ENCODE measurements at regions not wholly inside any gene's neighbourhood (a gene's known extent, or its start where the extent isn't known, plus 50 kb on each side); places are given as distances from the start of the nearest gene placed in this dataset.

- Histone ChIP-seq H3K27me3 (ENCODE audit: insufficient read depth, poor library complexity, severe bottlenecking) (no peaks in the 10 kb centered on the region), H3K27ac (ENCODE audit: poor library complexity, severe bottlenecking) (no peak overlapping the region), H3K9me3 (ENCODE audit: severe bottlenecking) (peaks cover 2% of the 10 kb centered on the region), H3K4me3 (ENCODE audit: severe bottlenecking) (no peak overlapping the region), H3K4me1 (ENCODE audit: insufficient read depth, poor library complexity, severe bottlenecking) (no peaks in the 10 kb centered on the region), H3K36me3 (ENCODE audit: low read depth) (no peaks in the 10 kb centered on the region)
- ATAC-seq (ENCODE audit: low read depth) (no peak), DNase-seq (ENCODE audit: low spot score) (no peak)
- no peak for TF ChIP-seq CTCF (IDR thresholded peaks at IDR 0.05; ENCODE audit: poor library complexity, severe bottlenecking)
These were observed 147.2 kb downstream of the TRIB2 start for GRCh38 chr2:12863937-12864336.

DNA sequence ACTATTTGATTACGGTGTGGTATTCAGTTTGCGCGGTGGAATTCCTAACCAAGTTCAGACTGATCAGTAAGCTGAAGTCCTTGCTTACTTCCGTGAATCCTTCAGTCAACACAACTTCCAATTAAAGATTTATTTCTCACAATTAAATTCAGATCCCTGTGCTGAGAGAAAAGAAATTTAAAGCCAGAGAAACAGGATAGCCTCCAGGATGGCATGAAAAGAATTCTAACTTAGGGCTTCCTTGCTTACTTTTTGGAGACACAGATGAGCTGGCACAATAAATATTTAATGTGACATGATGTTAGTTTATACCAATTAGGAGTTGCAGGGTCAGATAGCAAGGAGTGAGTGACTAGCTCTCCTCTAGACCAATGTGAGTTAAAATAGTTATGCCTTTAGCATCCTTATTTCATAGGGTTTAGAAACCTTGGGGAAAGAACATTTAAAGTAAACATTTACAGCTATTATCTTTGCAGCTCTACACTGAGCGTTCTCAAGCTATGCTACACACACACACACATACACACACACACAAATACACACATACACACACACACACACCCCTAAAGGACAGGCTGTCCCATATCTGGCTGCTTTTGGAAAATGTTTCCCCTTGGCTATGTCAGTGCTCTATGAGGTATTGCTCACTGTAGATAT lies 151.0 kb downstream of the TRIB2 start:
- no peak for TF ChIP-seq CTCF (IDR thresholded peaks at IDR 0.05; ENCODE audit: poor library complexity, severe bottlenecking)
- DNase-seq (ENCODE audit: low spot score) (no peak), ATAC-seq (ENCODE audit: low read depth) (no peak)
- Histone ChIP-seq H3K27me3 (ENCODE audit: insufficient read depth, poor library complexity, severe bottlenecking) (no peaks in the 10 kb centered on the region), H3K36me3 (ENCODE audit: low read depth) (no peaks in the 10 kb centered on the region), H3K27ac (ENCODE audit: poor library complexity, severe bottlenecking) (no peak overlapping the region), H3K4me3 (ENCODE audit: severe bottlenecking) (no peak overlapping the region), H3K4me1 (ENCODE audit: insufficient read depth, poor library complexity, severe bottlenecking) (no peaks in the 10 kb centered on the region), H3K9me3 (ENCODE audit: severe bottlenecking) (peaks cover 2% of the 10 kb centered on the region)

DNA sequence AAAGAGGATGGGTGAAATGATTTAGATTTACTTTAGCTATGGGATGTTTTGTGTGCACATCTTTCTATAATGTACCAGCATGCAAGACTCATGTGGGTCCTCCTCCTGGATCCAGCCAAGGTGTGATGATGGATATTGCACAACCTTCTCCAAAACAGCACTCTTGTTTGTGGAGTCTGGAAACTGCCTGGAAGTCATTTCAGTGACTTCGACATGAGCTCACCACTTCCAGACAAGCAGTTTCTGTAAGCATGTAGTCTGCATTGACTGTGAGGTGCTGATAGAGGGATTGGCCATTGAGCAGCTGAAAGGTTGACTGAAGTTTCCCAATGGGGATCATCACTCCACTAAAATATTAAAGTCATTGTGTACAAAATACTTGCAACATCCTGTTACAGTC lies 154.0 kb downstream of the TRIB2 start:
- no peak for DNase-seq (ENCODE audit: low spot score)
- no peak for ATAC-seq (ENCODE audit: low read depth)
- H3K9me3 ChIP-seq (ENCODE audit: severe bottlenecking), result no peaks in the 10 kb centered on the region
- no peaks in the 10 kb centered on the region for H3K36me3 ChIP-seq (ENCODE audit: low read depth)
- no peak overlapping the region for H3K27ac ChIP-seq (ENCODE audit: poor library complexity, severe bottlenecking)
- no peaks in the 10 kb centered on the region for H3K4me1 ChIP-seq (ENCODE audit: insufficient read depth, poor library complexity, severe bottlenecking)
- H3K4me3 ChIP-seq (ENCODE audit: severe bottlenecking), result no peak overlapping the region
- no peaks in the 10 kb centered on the region for H3K27me3 ChIP-seq (ENCODE audit: insufficient read depth, poor library complexity, severe bottlenecking)
- TF ChIP-seq CTCF (IDR thresholded peaks at IDR 0.05; ENCODE audit: poor library complexity, severe bottlenecking), result no peak

- Histone ChIP-seq H3K9me3 (ENCODE audit: severe bottlenecking) (no peaks in the 10 kb centered on the region), H3K27me3 (ENCODE audit: insufficient read depth, poor library complexity, severe bottlenecking) (no peaks in the 10 kb centered on the region), H3K27ac (ENCODE audit: poor library complexity, severe bottlenecking) (no peak overlapping the region), H3K4me3 (ENCODE audit: severe bottlenecking) (no peak overlapping the region), H3K4me1 (ENCODE audit: insufficient read depth, poor library complexity, severe bottlenecking) (no peaks in the 10 kb centered on the region), H3K36me3 (ENCODE audit: low read depth) (no peaks in the 10 kb centered on the region)
- ATAC-seq (ENCODE audit: low read depth) (no peak), DNase-seq (ENCODE audit: low spot score) (no peak)
- TF ChIP-seq CTCF (IDR thresholded peaks at IDR 0.05; ENCODE audit: poor library complexity, severe bottlenecking), result no peak
These were observed 155.1 kb downstream of the TRIB2 start for GRCh38 chr2:12871694-12872315.

DNA sequence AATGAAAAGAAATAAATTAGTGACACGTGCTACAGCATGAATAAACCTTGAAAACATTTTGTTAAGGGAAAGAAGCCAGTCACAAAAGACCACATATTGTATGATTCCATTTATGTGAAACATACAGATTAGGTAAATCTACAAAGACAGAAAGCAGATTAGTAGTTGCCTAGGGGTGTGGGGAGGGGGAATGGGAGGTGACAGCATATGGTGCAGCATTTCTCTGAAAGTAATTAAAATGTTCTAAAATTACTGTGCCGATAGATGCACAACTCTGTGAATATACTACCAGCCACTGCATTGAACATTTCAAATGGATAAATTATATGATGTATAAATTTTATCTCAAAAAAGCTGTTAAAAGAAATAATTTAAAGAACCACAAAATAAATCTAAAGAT lies 161.0 kb downstream of the TRIB2 start:
- H3K4me1 ChIP-seq (ENCODE audit: insufficient read depth, poor library complexity, severe bottlenecking), result no peaks in the 10 kb centered on the region
- ATAC-seq (ENCODE audit: low read depth) (no peak), DNase-seq (ENCODE audit: low spot score) (no peak)
- H3K27ac ChIP-seq (ENCODE audit: poor library complexity, severe bottlenecking), result no peak overlapping the region
- H3K4me3 ChIP-seq (ENCODE audit: severe bottlenecking), result no peak overlapping the region
- no peaks in the 10 kb centered on the region for H3K27me3 ChIP-seq (ENCODE audit: insufficient read depth, poor library complexity, severe bottlenecking)
- no peaks in the 10 kb centered on the region for H3K36me3 ChIP-seq (ENCODE audit: low read depth)
- TF ChIP-seq CTCF (IDR thresholded peaks at IDR 0.05; ENCODE audit: poor library complexity, severe bottlenecking), result no peak
- H3K9me3 ChIP-seq (ENCODE audit: severe bottlenecking), result no peaks in the 10 kb centered on the region

Measured in RWPE2 (cell line).